Type B pancreatic cell (in vitro differentiated cells): ENCODE measurements at regions not wholly inside any gene's neighbourhood (a gene's known extent, or its start where the extent isn't known, plus 50 kb on each side); places are given as distances from the start of the nearest gene placed in this dataset.

Experiments
- DNase-seq: peaks from one replicate; pipeline ENCODE4 v3.0.0; 2021; ENCODE audit warnings: mixed read lengths; ENCODE audit not compliant: unreplicated experiment; ENCODE audit errors: extremely low spot score
- H3K27ac Mint-ChIP-seq: 2 replicates; pipeline ENCODE4 v1.8.0; 2021; ENCODE audit warnings: mild to moderate bottlenecking, mixed read lengths
- H3K27me3 Mint-ChIP-seq: 2 replicates; pipeline ENCODE4 v1.8.0; 2021; ENCODE audit warnings: mixed read lengths
- H3K36me3 Mint-ChIP-seq: 2 replicates; pipeline ENCODE4 v1.8.0; 2021; ENCODE audit warnings: mixed read lengths
- H3K4me1 Mint-ChIP-seq: one replicate; pipeline ENCODE4 v1.8.0; 2021; ENCODE audit warnings: mixed read lengths; ENCODE audit not compliant: unreplicated experiment
- H3K4me3 Mint-ChIP-seq: 2 replicates; pipeline ENCODE4 v1.8.0; 2021; ENCODE audit warnings: mild to moderate bottlenecking, mixed read lengths
- H3K9me3 Mint-ChIP-seq: 2 replicates; pipeline ENCODE4 v1.8.0; 2021; ENCODE audit warnings: mixed read lengths
- TF ChIP-seq, protein P1 (sequence below): fragments of 200-600 bp; sonication (generic); conservative IDR thresholded peaks from 2 replicates; pipeline ENCODE4 v1.5.0; 2021; ENCODE audit warnings: antibody characterized with exemption, mild to moderate bottlenecking

DNA sequence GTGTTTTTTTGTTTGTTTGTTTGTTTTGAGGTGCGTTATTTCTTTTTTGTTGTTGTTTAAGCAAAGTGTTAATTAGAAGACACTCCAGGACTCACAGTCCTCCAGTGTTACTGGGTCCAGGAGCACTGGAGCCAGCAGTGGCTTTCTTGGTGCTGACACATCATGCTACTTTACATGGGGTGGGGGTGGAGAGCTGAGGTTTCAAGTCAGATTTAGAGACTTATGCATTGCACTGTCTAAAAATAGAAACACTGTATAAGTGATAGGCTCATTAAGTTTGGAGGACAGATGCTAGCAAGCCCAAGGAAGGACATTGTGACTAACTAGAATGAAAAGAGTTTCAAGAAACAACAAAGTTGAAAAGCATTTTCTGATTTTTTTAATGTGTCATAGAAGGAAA is 2209.2 kb downstream of the MAT2B start:
- no peaks in the 10 kb centered on the region for H3K36me3 Mint-ChIP-seq
- H3K4me3 Mint-ChIP-seq = no peak overlapping the region
- TF ChIP-seq, protein P1, sequence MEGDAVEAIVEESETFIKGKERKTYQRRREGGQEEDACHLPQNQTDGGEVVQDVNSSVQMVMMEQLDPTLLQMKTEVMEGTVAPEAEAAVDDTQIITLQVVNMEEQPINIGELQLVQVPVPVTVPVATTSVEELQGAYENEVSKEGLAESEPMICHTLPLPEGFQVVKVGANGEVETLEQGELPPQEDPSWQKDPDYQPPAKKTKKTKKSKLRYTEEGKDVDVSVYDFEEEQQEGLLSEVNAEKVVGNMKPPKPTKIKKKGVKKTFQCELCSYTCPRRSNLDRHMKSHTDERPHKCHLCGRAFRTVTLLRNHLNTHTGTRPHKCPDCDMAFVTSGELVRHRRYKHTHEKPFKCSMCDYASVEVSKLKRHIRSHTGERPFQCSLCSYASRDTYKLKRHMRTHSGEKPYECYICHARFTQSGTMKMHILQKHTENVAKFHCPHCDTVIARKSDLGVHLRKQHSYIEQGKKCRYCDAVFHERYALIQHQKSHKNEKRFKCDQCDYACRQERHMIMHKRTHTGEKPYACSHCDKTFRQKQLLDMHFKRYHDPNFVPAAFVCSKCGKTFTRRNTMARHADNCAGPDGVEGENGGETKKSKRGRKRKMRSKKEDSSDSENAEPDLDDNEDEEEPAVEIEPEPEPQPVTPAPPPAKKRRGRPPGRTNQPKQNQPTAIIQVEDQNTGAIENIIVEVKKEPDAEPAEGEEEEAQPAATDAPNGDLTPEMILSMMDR = no peak
- DNase-seq = no peak
- H3K9me3 Mint-ChIP-seq = no peaks in the 10 kb centered on the region
- H3K4me1 Mint-ChIP-seq = peaks cover 4% of the 10 kb centered on the region
- no peaks in the 10 kb centered on the region for H3K27me3 Mint-ChIP-seq
- no peak overlapping the region for H3K27ac Mint-ChIP-seq

DNA sequence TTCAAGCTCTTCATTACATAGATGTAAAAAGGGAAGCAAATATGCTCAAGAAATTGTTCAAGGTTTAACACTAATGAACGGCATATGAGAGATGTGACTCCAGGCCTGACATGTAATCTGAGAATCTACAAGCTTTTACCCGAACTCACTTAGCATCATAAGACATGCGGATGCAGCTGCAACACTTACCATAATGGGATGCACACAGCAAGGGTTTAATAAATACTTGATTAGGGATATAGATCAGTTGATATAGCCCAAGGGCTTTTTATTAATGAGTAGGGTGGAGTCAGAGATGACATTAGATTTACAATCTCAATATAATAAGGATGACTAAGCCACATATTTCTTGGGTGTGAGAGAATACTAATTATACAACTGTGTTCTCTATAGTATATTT is 2215.5 kb downstream of the MAT2B start:
- no peak for DNase-seq
- Mint-ChIP-seq H3K27ac (no peak overlapping the region), H3K9me3 (no peaks in the 10 kb centered on the region), H3K4me1 (peaks cover 4% of the 10 kb centered on the region), H3K36me3 (no peaks in the 10 kb centered on the region), H3K27me3 (no peaks in the 10 kb centered on the region), H3K4me3 (no peak overlapping the region)
- TF ChIP-seq, protein P1 = no peak

DNA sequence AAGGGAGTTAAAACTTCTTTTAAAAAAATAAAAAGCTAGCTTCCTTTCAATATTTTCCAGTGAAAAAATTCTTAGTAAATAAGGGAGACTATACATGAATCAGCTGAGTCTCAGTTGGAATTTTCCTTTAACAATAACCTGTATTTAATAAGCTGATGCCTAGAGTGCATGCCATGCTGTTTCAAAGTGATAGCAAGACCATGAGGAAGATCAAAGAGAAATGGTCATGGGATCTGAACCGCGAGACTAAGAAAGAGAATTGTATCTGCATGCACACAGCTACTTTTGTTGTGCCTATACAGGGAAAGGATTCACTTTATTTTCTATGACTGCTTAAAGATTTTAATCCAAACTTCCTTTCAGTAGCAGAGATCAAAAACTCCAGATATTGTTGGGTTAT is 2217.0 kb downstream of the MAT2B start:
- DNase-seq = no peak
- H3K4me3 Mint-ChIP-seq = no peak overlapping the region
- H3K9me3 Mint-ChIP-seq = no peaks in the 10 kb centered on the region
- H3K27me3 Mint-ChIP-seq = no peaks in the 10 kb centered on the region
- no peaks in the 10 kb centered on the region for H3K36me3 Mint-ChIP-seq
- TF ChIP-seq, protein P1 = no peak
- H3K4me1 Mint-ChIP-seq = peaks cover 4% of the 10 kb centered on the region
- H3K27ac Mint-ChIP-seq = no peak overlapping the region

DNA sequence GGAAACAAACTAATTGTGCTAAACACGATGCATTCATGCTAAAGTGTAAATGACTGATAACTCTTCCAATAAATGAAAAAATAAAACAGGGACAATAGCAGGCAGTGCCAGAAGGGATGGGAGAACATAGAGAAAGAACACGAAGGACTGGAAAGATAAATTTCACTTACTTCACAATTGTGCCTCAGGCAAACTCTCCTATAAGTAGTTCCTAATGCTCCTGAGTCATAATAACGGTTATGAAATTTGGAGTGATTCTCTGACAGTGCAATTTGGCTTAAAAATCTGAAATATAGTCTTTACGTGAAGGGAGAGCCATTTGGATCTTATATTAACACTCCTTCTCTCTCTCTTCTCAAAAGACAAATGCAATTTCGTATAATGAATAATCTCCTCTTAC is 2218.5 kb downstream of the MAT2B start:
- Mint-ChIP-seq H3K27me3 (no peaks in the 10 kb centered on the region), H3K9me3 (no peaks in the 10 kb centered on the region), H3K36me3 (no peaks in the 10 kb centered on the region), H3K27ac (no peak overlapping the region), H3K4me3 (no peak overlapping the region), H3K4me1 (peaks cover 4% of the 10 kb centered on the region)
- DNase-seq = no peak
- TF ChIP-seq, protein P1 = no peak

DNA sequence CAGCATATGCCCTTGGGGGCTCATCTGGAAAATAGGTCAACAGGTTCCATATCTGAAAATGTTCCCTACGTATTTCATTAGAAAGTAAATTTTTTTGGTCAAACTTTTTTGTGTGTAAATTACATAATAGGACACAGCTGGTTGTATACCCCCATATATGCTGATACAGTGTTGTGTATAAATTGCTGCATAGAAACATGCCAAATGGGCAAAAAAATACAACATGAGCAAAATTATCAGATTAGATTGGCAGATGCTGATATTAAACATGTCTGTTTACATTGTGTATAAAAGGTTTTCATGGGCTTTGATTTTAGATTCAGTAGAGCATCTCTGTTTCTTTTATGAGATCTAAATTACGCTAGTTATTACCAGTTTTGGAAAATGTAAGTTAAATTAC is 2223.0 kb downstream of the MAT2B start:
- H3K9me3 Mint-ChIP-seq = no peaks in the 10 kb centered on the region
- H3K4me3 Mint-ChIP-seq = no peak overlapping the region

More for the DNA sequence above, 2223.0 kb downstream of the MAT2B start:
- no peak for DNase-seq
- Mint-ChIP-seq H3K27me3 (no peaks in the 10 kb centered on the region), H3K4me1 (no peaks in the 10 kb centered on the region), H3K36me3 (no peaks in the 10 kb centered on the region), H3K27ac (no peak overlapping the region)
- TF ChIP-seq, protein P1 = no peak
